ENCODE measurements at regions not wholly inside any gene's neighbourhood (a gene's known extent, or its start where the extent isn't known, plus 50 kb on each side); places are given as distances from the start of the nearest gene placed in this dataset.

DNA sequence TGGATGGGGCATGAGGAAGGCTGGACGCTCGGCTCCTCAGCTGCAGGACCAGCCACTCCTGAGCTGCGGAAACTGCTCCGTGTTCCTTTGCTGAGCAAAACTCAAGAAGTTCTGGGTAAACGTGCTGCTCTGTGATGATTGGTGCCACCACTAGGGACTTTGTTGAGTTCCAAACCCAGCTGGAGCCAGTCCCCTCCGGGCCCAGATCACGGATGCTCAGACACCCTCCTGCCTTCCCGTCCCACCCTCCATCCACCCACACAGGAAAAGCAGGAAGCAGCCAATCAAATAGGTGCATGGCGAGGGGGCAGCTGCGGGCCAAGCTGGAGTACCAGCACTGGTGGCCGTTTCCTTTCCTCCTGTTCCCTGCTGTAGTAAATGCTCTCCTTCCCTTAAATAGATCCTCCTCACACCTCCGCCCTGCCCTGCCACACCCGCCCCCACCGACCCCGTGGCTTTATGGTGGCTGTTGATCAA lies 68.0 kb downstream of the ADRA2C start:
- no peak for ATAC-seq
- no peak overlapping the region for H3K27ac ChIP-seq (ENCODE audit: low read depth, low read length)
- H3K4me1 Mint-ChIP-seq, result peaks cover 0 to 6% (median 0%) of the 10 kb centered on the region in 7 donors
- DNase-seq, result no peak
- H3K4me1 ChIP-seq (ENCODE audit: control insufficient read depth in 2 of 2, insufficient read depth in 2 of 2, low read length in 2 of 2), result no peaks in the 10 kb centered on the region
- H3K9me3 ChIP-seq (ENCODE audit: control insufficient read depth in 2 of 3, low read length in 3 of 3), result no peaks in the 10 kb centered on the region
- H3K27me3 Mint-ChIP-seq, result peaks cover 6 to 40% (median 31%) of the 10 kb centered on the region in 5 donors
- H3K9me3 Mint-ChIP-seq, result peaks cover 0 to 4% (median 0%) of the 10 kb centered on the region in 11 donors
- CTCF ChIA-PET, result no interaction called here
- no peak overlapping the region for H3K27ac Mint-ChIP-seq
- no peaks in the 10 kb centered on the region for H3K36me3 Mint-ChIP-seq
- H3K4me3 ChIP-seq (ENCODE audit: low read length), result no peak overlapping the region
- POLR2A ChIA-PET, result no interaction called here
- no peaks in the 10 kb centered on the region for H3K36me3 ChIP-seq (ENCODE audit: control insufficient read depth in 2 of 3, insufficient read depth in 3 of 3, low read length in 3 of 3)
- intact Hi-C loops (cut with micrococcal nuclease), result no loop called here
- peak overlapping the region in 1 of 10 donors; percentile 14 for H3K4me3 Mint-ChIP-seq
- H3K27me3 ChIP-seq (ENCODE audit: control insufficient read depth in 2 of 2, insufficient read depth in 2 of 2, low read length in 2 of 2), result no peaks in the 10 kb centered on the region

DNA sequence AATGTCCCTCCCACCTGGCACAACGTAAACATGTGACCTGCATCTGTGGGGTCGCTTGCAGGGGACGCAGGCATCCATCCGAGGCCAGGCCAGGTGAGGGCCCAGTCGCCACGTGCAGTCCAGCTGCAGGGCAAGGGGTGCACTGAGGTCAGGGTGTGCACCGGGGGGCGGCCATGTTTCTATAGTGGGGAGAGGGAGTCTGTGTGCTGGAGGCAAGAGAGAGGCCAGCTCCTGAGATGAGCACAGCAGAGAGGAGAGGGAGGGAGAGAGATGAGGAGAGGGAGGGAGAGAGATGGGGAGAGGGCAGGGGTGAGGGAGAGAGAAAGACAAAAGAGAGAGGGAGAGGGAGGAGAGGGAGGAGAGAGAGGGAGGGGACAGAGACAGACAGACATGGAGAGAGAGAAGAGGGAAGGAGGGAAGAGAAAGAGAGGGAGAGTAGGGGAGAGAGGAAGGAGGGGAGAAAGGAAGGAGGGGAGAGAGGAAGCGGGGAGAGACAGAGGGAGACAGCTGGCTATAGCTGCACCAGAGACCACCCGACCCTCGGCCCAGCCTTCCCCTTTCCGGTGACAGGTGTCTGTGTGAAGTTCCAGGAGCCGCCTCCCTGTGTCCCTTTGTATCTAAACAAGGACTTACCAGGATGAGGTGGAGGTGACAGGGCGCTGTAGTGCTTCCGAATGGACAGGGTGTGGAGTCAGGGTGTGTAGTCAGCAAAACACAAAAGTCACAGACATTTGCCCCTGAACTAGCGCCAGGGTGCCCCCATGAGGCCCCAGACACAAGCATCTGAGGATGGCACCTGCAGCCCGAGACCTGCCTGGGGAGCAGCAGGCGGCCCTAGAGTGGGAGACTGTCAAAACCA lies 68.7 kb downstream of the ADRA2C start:
- H3K4me3 Mint-ChIP-seq, result peak overlapping the region in 1 of 10 donors; percentile 14
- no peaks in the 10 kb centered on the region for H3K27me3 ChIP-seq (ENCODE audit: control insufficient read depth in 2 of 2, insufficient read depth in 2 of 2, low read length in 2 of 2)
- intact Hi-C loops (cut with micrococcal nuclease), result no loop called here
- peaks cover 6 to 40% (median 27%) of the 10 kb centered on the region in 5 donors for H3K27me3 Mint-ChIP-seq
- no peak overlapping the region for H3K27ac Mint-ChIP-seq
- H3K27ac ChIP-seq (ENCODE audit: low read depth, low read length), result no peak overlapping the region
- H3K4me1 ChIP-seq (ENCODE audit: control insufficient read depth in 2 of 2, insufficient read depth in 2 of 2, low read length in 2 of 2), result no peaks in the 10 kb centered on the region
- H3K36me3 Mint-ChIP-seq, result no peaks in the 10 kb centered on the region
- POLR2A ChIA-PET, result no interaction called here
- no peak for ATAC-seq
- no peak for DNase-seq
- no peaks in the 10 kb centered on the region for H3K36me3 ChIP-seq (ENCODE audit: control insufficient read depth in 2 of 3, insufficient read depth in 3 of 3, low read length in 3 of 3)
- CTCF ChIA-PET, result no interaction called here
- no peaks in the 10 kb centered on the region for H3K9me3 ChIP-seq (ENCODE audit: control insufficient read depth in 2 of 3, low read length in 3 of 3)
- H3K4me1 Mint-ChIP-seq, result peaks cover 0 to 6% (median 0%) of the 10 kb centered on the region in 7 donors
- H3K9me3 Mint-ChIP-seq, result peaks cover 0 to 4% (median 0%) of the 10 kb centered on the region in 11 donors
- H3K4me3 ChIP-seq (ENCODE audit: low read length), result no peak overlapping the region

DNA sequence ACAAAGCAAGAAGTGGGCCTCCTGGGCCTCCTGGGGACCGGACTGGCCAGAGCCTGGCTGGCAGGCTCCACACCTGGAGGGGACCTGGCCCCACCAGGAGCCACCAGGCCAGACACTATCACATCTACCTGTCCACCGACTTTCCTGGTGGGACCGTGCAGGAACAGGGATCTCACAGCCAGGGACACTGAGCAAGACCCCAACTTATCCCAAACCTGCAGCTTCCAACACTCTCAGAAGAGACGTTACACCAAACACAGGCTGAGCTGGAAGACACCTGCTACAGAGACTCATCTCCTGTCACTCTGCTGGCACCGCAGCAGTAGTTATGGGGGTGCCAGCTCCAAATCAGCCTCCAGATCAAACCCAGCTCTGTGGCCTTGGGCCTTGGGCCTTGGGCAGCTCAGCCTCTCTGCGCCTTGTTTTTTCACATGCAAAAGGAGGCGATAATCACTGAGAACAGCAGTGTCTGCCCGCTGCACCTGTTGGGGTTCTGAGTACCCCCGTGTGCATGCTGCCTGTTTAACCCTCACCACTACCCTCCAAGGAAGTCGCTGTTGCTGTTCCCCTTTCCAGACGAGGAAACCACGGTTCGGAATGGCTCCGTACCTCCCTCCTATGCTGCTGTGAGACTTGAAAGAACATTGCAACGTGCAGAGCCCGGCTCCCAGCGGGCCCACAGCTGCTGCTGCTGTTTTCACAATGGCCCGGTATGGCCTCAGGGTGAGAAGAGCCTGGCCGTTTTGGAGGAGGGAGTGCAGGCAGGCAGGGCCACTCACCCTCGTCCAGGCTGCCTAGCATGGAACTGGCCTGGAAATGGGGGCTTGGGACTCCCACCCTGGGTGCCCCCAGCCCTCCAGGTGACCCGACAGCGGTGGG lies 69.6 kb downstream of the ADRA2C start:
- peaks cover 6 to 42% (median 27%) of the 10 kb centered on the region in 5 donors for H3K27me3 Mint-ChIP-seq
- H3K36me3 Mint-ChIP-seq, result no peaks in the 10 kb centered on the region
- no peaks in the 10 kb centered on the region for H3K4me1 ChIP-seq (ENCODE audit: control insufficient read depth in 2 of 2, insufficient read depth in 2 of 2, low read length in 2 of 2)
- no peaks in the 10 kb centered on the region for H3K36me3 ChIP-seq (ENCODE audit: control insufficient read depth in 2 of 3, insufficient read depth in 3 of 3, low read length in 3 of 3)
- no peak overlapping the region for H3K27ac Mint-ChIP-seq
- H3K27ac ChIP-seq (ENCODE audit: low read depth, low read length), result no peak overlapping the region
- peak overlapping the region in 1 of 10 donors; percentile 14 for H3K4me3 Mint-ChIP-seq
- DNase-seq (no peak), ATAC-seq (no peak)
- H3K9me3 Mint-ChIP-seq, result peaks cover 0 to 4% (median 0%) of the 10 kb centered on the region in 11 donors
- no peak overlapping the region for H3K4me3 ChIP-seq (ENCODE audit: low read length)
- CTCF ChIA-PET, result no interaction called here
- no peaks in the 10 kb centered on the region for H3K9me3 ChIP-seq (ENCODE audit: control insufficient read depth in 2 of 3, low read length in 3 of 3)
- intact Hi-C loops (cut with micrococcal nuclease), result no loop called here
- H3K27me3 ChIP-seq (ENCODE audit: control insufficient read depth in 2 of 2, insufficient read depth in 2 of 2, low read length in 2 of 2), result no peaks in the 10 kb centered on the region
- POLR2A ChIA-PET, result no interaction called here
- peaks cover 0 to 6% (median 0%) of the 10 kb centered on the region in 7 donors for H3K4me1 Mint-ChIP-seq

DNA sequence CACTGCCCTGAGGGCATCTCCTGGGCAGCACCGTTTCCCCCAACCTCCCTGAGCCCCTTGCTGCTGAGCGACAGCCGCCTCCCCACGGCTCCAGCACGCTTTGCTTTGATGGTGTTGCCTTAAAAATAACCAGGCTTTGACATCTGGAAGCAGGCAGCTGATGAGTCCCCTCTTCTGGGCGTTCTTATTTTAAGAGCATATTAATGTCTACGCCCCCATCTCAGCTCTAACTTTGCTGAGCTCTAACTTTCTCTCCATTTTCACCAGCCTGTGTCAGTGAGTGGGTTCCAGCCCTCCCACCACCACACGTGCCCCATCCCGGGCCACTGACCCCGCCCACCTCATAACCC lies 70.2 kb downstream of the ADRA2C start:
- Histone ChIP-seq H3K9me3 (ENCODE audit: control insufficient read depth in 2 of 3, low read length in 3 of 3) (no peaks in the 10 kb centered on the region), H3K27ac (ENCODE audit: low read depth, low read length) (no peak overlapping the region), H3K4me1 (ENCODE audit: control insufficient read depth in 2 of 2, insufficient read depth in 2 of 2, low read length in 2 of 2) (no peaks in the 10 kb centered on the region), H3K36me3 (ENCODE audit: control insufficient read depth in 2 of 3, insufficient read depth in 3 of 3, low read length in 3 of 3) (no peaks in the 10 kb centered on the region), H3K4me3 (ENCODE audit: low read length) (no peak overlapping the region), H3K27me3 (ENCODE audit: control insufficient read depth in 2 of 2, insufficient read depth in 2 of 2, low read length in 2 of 2) (no peaks in the 10 kb centered on the region)
- POLR2A ChIA-PET, result no interaction called here
- H3K27ac Mint-ChIP-seq, result no peak overlapping the region
- peaks cover 0 to 6% (median 0%) of the 10 kb centered on the region in 7 donors for H3K4me1 Mint-ChIP-seq
- peaks cover 6 to 46% (median 31%) of the 10 kb centered on the region in 5 donors for H3K27me3 Mint-ChIP-seq
- CTCF ChIA-PET, result no interaction called here
- H3K9me3 Mint-ChIP-seq, result peaks cover 0 to 4% (median 0%) of the 10 kb centered on the region in 11 donors
- H3K4me3 Mint-ChIP-seq, result no peak overlapping the region
- H3K36me3 Mint-ChIP-seq, result no peaks in the 10 kb centered on the region
- intact Hi-C loops (cut with micrococcal nuclease), result no loop called here
- DNase-seq, result no peak
- no peak for ATAC-seq

DNA sequence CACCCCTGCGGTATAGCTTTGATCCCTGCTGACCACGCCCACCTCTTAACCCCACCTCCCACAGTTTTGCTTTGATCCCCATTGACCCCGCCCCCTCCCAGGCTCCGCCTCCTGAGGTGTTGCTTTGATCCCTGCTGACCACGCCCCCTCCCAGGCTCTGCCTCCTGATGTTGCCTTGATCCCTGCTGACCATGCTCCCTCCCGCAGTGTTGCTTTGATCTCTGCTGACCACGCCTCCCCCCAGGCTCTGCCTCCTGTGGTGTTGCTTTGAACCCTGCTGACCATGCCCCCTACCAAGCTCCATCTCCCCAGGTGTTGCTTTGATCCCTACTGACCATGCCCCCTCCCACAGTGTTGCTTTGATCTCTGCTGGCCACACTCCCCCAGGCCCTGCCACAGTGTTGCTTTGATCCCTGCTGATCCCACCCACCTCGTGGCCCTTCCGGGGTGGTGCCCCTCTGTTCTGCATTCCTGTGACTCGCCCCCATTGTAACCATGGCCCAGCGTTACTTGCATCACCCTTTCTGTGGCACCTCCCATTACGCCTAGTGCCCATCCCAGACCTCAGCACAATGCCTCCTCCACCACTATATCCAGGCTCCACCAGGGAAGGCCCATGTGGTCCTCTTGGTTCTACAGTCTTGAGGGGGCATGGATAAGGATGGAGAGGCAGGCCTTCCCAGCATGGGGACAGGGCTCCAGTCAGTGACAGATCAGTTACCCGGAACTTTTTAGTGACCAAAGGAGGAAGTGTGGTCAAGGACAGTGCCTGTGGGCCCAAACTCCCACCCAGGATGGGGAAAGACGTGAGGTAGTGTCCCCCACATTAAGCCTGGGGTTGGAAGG lies 70.8 kb downstream of the ADRA2C start:
- H3K9me3 Mint-ChIP-seq, result peaks cover 0 to 4% (median 0%) of the 10 kb centered on the region in 11 donors
- ATAC-seq, result no peak
- Histone ChIP-seq H3K4me3 (ENCODE audit: low read length) (no peak overlapping the region), H3K27me3 (ENCODE audit: control insufficient read depth in 2 of 2, insufficient read depth in 2 of 2, low read length in 2 of 2) (no peaks in the 10 kb centered on the region), H3K27ac (ENCODE audit: low read depth, low read length) (no peak overlapping the region), H3K9me3 (ENCODE audit: control insufficient read depth in 2 of 3, low read length in 3 of 3) (no peaks in the 10 kb centered on the region), H3K4me1 (ENCODE audit: control insufficient read depth in 2 of 2, insufficient read depth in 2 of 2, low read length in 2 of 2) (no peaks in the 10 kb centered on the region), H3K36me3 (ENCODE audit: control insufficient read depth in 2 of 3, insufficient read depth in 3 of 3, low read length in 3 of 3) (no peaks in the 10 kb centered on the region)
- no peak overlapping the region for H3K27ac Mint-ChIP-seq
- peak overlapping the region in 1 of 10 donors; percentile 14 for H3K4me3 Mint-ChIP-seq
- DNase-seq, result no peak
- H3K27me3 Mint-ChIP-seq, result peaks cover 6 to 49% (median 32%) of the 10 kb centered on the region in 5 donors
- intact Hi-C loops (cut with micrococcal nuclease), result no loop called here
- peaks cover 0 to 6% (median 0%) of the 10 kb centered on the region in 7 donors for H3K4me1 Mint-ChIP-seq
- H3K36me3 Mint-ChIP-seq, result no peaks in the 10 kb centered on the region
- CTCF ChIA-PET, result no interaction called here
- POLR2A ChIA-PET, result no interaction called here

Measured in naive thymus-derived CD4-positive, alpha-beta T cell (primary cell).